Myocyte (in vitro differentiated cells): ENCODE measurements at regions not wholly inside any gene's neighbourhood (a gene's known extent, or its start where the extent isn't known, plus 50 kb on each side); places are given as distances from the start of the nearest gene placed in this dataset.

Experiments used
- DNase-seq: peaks from one replicate; pipeline ENCODE4 v3.0.0-alpha.2; 2012; ENCODE audit warnings: low read depth

GRCh38 chr1:233516732-233517131, 97.2 kb upstream of the KCNK1 start:
- DNase-seq: no peak

GRCh38 chr1:233518344-233518743, 95.6 kb upstream of the KCNK1 start:
- no peak for DNase-seq

- no peak for DNase-seq
These were observed 93.4 kb upstream of the KCNK1 start for GRCh38 chr1:233520261-233521191.

GRCh38 chr1:233523047-233523446, 90.9 kb upstream of the KCNK1 start:
- no peak for DNase-seq

GRCh38 chr1:233527818-233528217, 86.1 kb upstream of the KCNK1 start:
- no peak for DNase-seq

- no peak for DNase-seq
These were observed 83.1 kb upstream of the KCNK1 start for GRCh38 chr1:233530665-233531386.

- DNase-seq: no peak
These were observed 73.1 kb upstream of the KCNK1 start for GRCh38 chr1:233540816-233541215.

- peak; percentile 2 for DNase-seq
These were observed 70.3 kb upstream of the KCNK1 start for GRCh38 chr1:233543338-233544255.

- DNase-seq: no peak
These were observed 69.6 kb upstream of the KCNK1 start for GRCh38 chr1:233544304-233544703.

GRCh38 chr1:233547726-233548125, 66.2 kb upstream of the KCNK1 start:
- DNase-seq: no peak

- DNase-seq: no peak
These were observed 64.5 kb upstream of the KCNK1 start for GRCh38 chr1:233549404-233549803.

GRCh38 chr1:233549917-233550316, 64.0 kb upstream of the KCNK1 start:
- no peak for DNase-seq

GRCh38 chr1:233554037-233554436, 59.9 kb upstream of the KCNK1 start:
- no peak for DNase-seq

- DNase-seq: no peak
These were observed 52.0 kb upstream of the KCNK1 start for GRCh38 chr1:233561708-233562426.
